Neural crest cell (in vitro differentiated cells): ENCODE measurements at regions not wholly inside any gene's neighbourhood (a gene's known extent, or its start where the extent isn't known, plus 50 kb on each side); places are given as distances from the start of the nearest gene placed in this dataset.

Experiments
- DNase-seq: peaks from one replicate; pipeline ENCODE4 v3.0.0; 2021; ENCODE audit warnings: low read depth, mixed read lengths, low spot score
- H3K27ac Mint-ChIP-seq: one replicate; pipeline ENCODE4 v1.8.0; 2021; ENCODE audit warnings: mild to moderate bottlenecking, mixed read lengths; ENCODE audit not compliant: unreplicated experiment
- H3K27me3 Mint-ChIP-seq: 2 replicates; pipeline ENCODE4 v1.8.0; 2021; ENCODE audit warnings: low read depth, mild to moderate bottlenecking, mixed read lengths
- H3K36me3 Mint-ChIP-seq: 2 replicates; pipeline ENCODE4 v1.8.0; 2021; ENCODE audit warnings: low read depth, mild to moderate bottlenecking, mixed read lengths
- H3K4me1 Mint-ChIP-seq: 2 replicates; pipeline ENCODE4 v1.8.0; 2021; ENCODE audit warnings: mixed read lengths
- H3K4me3 Mint-ChIP-seq: one replicate; pipeline ENCODE4 v1.8.0; 2021; ENCODE audit warnings: mild to moderate bottlenecking, mixed read lengths
- H3K9me3 Mint-ChIP-seq: 2 replicates; pipeline ENCODE4 v1.8.0; 2021; ENCODE audit warnings: mixed read lengths
- TF ChIP-seq, protein P1 (sequence below): fragments of 200-600 bp; sonication (generic); conservative IDR thresholded peaks from 2 replicates; pipeline ENCODE4 v1.5.0; 2021; ENCODE audit warnings: antibody characterized with exemption, mild to moderate bottlenecking

DNA sequence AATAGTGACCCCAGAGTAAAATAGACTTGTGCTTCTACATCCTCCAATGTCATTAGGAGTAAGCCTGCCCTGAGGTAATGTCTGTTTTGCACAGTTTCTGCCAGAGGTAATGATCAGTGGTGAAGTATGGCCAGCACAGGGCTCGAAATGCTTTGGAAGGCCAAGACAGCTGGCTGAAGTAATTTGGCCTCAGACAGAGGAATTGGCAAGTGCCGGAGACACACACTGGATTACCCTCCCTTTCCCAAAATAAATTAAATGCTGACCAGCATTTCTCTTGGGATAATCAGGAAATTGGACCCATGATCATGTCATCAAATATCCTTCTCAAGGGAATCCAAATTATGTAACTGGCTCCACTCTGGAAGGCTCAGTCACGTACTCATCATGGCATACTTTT, 379.0 kb upstream of the CHST9 start:
- peaks cover 21% of the 10 kb centered on the region for H3K4me1 Mint-ChIP-seq
- H3K27ac Mint-ChIP-seq: no peak overlapping the region
- no peak for DNase-seq
- no peaks in the 10 kb centered on the region for H3K9me3 Mint-ChIP-seq
- no peaks in the 10 kb centered on the region for H3K36me3 Mint-ChIP-seq
- TF ChIP-seq, protein P1, sequence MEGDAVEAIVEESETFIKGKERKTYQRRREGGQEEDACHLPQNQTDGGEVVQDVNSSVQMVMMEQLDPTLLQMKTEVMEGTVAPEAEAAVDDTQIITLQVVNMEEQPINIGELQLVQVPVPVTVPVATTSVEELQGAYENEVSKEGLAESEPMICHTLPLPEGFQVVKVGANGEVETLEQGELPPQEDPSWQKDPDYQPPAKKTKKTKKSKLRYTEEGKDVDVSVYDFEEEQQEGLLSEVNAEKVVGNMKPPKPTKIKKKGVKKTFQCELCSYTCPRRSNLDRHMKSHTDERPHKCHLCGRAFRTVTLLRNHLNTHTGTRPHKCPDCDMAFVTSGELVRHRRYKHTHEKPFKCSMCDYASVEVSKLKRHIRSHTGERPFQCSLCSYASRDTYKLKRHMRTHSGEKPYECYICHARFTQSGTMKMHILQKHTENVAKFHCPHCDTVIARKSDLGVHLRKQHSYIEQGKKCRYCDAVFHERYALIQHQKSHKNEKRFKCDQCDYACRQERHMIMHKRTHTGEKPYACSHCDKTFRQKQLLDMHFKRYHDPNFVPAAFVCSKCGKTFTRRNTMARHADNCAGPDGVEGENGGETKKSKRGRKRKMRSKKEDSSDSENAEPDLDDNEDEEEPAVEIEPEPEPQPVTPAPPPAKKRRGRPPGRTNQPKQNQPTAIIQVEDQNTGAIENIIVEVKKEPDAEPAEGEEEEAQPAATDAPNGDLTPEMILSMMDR: no peak
- no peak overlapping the region for H3K4me3 Mint-ChIP-seq
- H3K27me3 Mint-ChIP-seq: no peaks in the 10 kb centered on the region

DNA sequence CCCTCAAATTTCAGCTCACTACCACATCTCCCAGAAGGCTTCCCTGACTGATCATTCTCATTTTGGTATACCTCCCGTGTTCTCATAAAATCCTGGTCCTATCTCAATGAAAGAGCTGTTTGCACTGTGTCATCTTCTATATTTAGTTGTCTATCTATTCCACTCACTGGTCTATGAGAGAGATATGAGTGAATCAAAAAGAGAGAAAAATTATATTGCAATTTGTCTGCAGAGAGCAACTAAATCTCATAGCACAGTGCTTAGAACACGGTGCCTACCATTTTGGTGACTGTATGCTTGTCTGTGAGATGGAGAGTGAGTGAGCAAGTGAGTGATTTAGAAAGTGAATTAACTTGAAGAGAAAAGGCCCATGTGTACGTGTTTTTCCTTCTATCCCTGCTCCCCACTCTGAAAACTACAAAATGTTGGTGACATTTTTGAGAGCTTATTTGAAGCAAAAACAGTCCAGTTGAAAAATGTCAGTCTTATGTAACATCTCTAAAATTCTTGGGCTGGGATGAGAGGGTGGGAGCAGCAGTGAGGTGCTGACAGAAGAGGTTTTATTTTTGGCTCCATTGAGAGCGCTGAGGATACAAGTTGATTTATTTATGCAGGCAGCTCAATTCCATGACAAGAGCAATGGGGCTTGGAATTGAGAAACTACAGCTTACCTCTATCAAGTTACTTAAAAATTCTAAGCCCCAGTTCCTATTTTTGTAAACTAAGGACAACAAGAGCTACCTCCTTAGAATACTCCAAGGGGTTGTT, 373.5 kb upstream of the CHST9 start:
- TF ChIP-seq, protein P1: no peak
- no peak overlapping the region for H3K27ac Mint-ChIP-seq
- H3K4me1 Mint-ChIP-seq: peaks cover 12% of the 10 kb centered on the region
- H3K9me3 Mint-ChIP-seq: peaks cover 5% of the 10 kb centered on the region
- H3K36me3 Mint-ChIP-seq: no peaks in the 10 kb centered on the region
- H3K4me3 Mint-ChIP-seq: no peak overlapping the region
- H3K27me3 Mint-ChIP-seq: no peaks in the 10 kb centered on the region
- DNase-seq: no peak

DNA sequence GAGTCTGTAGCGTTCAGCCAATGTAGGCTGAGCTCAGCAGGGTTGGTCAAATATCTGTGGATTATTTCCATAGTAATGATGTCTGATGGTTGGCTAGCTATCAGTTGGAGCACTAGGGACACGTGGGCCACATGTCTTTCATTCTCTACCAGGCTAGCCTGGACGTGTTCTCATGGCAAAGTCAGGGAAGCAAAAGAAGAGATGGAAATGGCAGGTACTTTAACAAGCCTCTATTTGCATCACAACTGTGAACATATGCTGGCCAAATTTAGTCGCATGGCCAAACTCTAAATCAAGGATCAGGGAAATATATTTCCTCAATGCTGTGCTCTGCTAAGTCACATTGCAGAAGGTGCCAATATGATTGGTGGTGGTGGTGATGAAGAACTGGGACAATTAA, 371.6 kb upstream of the CHST9 start:
- no peak for DNase-seq
- H3K36me3 Mint-ChIP-seq: no peaks in the 10 kb centered on the region
- peaks cover 6% of the 10 kb centered on the region for H3K4me1 Mint-ChIP-seq
- H3K27me3 Mint-ChIP-seq: no peaks in the 10 kb centered on the region
- H3K27ac Mint-ChIP-seq: no peak overlapping the region
- TF ChIP-seq, protein P1: no peak
- no peak overlapping the region for H3K4me3 Mint-ChIP-seq
- H3K9me3 Mint-ChIP-seq: peaks cover 5% of the 10 kb centered on the region

GRCh38 chr18:27549335-27550039, 364.4 kb upstream of the CHST9 start:
- H3K27me3 Mint-ChIP-seq: no peaks in the 10 kb centered on the region
- H3K4me1 Mint-ChIP-seq: peaks cover 9% of the 10 kb centered on the region

DNA sequence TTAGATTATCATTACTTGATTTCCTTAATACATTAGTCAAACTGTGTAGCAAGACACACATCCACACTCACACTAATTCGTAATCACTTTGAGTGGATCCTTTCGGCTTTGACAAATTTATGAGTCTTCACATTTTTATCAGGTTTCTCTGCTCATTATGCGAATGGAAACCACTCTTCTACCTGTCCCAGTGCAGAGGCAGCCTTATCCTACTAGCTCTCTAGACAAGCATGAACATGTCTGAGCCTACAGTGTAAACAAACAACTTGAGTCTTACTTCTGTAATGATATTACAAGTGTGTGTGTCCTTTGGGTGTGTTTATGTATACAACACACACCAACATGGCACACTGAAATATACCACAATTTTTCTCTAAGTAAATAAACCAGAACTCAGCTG, 361.9 kb upstream of the CHST9 start:
- Mint-ChIP-seq H3K36me3 (peaks cover 2% of the 10 kb centered on the region), H3K27me3 (no peaks in the 10 kb centered on the region), H3K4me3 (no peak overlapping the region), H3K27ac (no peak overlapping the region), H3K4me1 (peaks cover 14% of the 10 kb centered on the region), H3K9me3 (peaks cover 7% of the 10 kb centered on the region)
- TF ChIP-seq, protein P1: no peak
- no peak for DNase-seq

More at GRCh38 chr18:27549335-27550039, 364.4 kb upstream of the CHST9 start:
- Mint-ChIP-seq H3K9me3 (peaks cover 7% of the 10 kb centered on the region), H3K27ac (no peak overlapping the region), H3K4me3 (no peak overlapping the region), H3K36me3 (no peaks in the 10 kb centered on the region)
- DNase-seq: no peak
- TF ChIP-seq, protein P1: no peak
